ENCODE measurements at regions not wholly inside any gene's neighbourhood (a gene's known extent, or its start where the extent isn't known, plus 50 kb on each side); places are given as distances from the start of the nearest gene placed in this dataset.

DNA sequence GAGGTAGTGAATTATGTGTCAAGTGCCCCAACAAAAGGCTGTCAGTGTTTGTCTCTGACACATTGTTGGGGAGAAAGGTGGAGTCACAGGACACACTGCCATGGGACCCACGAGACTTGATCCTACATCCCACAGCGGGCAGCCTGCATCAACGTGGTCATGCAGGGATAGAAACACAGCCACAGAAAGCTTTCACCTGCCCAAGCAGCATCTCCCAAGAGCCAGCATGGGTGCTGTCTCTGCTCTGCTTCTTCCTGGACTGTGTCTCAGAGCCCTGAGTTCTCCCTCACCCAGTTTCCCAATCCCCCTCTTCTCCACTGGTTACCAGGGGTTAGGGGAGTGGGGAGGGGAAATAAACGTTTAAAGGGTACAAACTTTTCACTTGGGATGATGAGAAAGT is 97.2 kb downstream of the VPREB1 start:
- Histone ChIP-seq H3K9ac (ENCODE audit: insufficient read depth, low read depth, low read length) (no peak overlapping the region), H3K79me2 (ENCODE audit: insufficient read depth, low read length) (no peaks in the 10 kb centered on the region), H3K27me3 (ENCODE audit: control insufficient read depth in 1 of 2, insufficient read depth in 2 of 2, low read length in 2 of 2) (peaks cover 1 to 11% of the 10 kb centered on the region in 2 experiments; a peak in 1 of 5 replicates), H2AFZ (ENCODE audit: low read length) (no peak overlapping the region), H3K36me3 (replicated peaks in 1 of 2; ENCODE audit: control insufficient read depth in 1 of 2, insufficient read depth in 2 of 2, low read length in 2 of 2) (no peaks in the 10 kb centered on the region), H3K4me2 (ENCODE audit: low read depth, low read length) (no peak overlapping the region), H4K20me1 (ENCODE audit: insufficient read depth, low read length) (no peaks in the 10 kb centered on the region; the same call in 1 of the 2 replicates), H3K4me1 (ENCODE audit: insufficient read depth, low read length) (no peaks in the 10 kb centered on the region), H3K9me3 (ENCODE audit: low read length) (no peaks in the 10 kb centered on the region), H3K27ac (ENCODE audit: extremely low read length, insufficient read depth, low read length) (no peak overlapping the region), H3K4me3 (replicated peaks in 1 of 3; ENCODE audit: insufficient read depth in 1 of 3, low read depth in 2 of 3, low read length in 3 of 3) (no peak overlapping the region)
- BruUV-seq (replicated peaks): no TSS peak
- DNase-seq (ENCODE audit: low spot score) (no peak), FAIRE-seq (no peak), ATAC-seq (no peak)
- in situ Hi-C loops (cut with HindIII; ENCODE audit: extremely low pct_ligation_motif_present, low pct_unique_long_range_greater_than_20kb): loop anchor here (25.0 kb wide), 1 partner anchor 129 kb away; no protein-coding TSS in a partner anchor
- ChIA-PET POLR2A (no interaction called here), CTCF (ENCODE audit: low intra/inter-chr PET ratio, low total read pairs) (no interaction called here)
- intact Hi-C loops (cut with micrococcal nuclease; ENCODE audit: unreplicated experiment): no loop called here
- WGBS (ENCODE audit: low lambda C conversion rate): 7% methylated on average over 4 of the region's 4 CpGs
- no peak for TF ChIP-seq ZNF337 (CRISPR knock-in tag; IDR thresholded peaks at IDR 0.05; ENCODE audit: borderline replicate concordance, low read depth)
- TF ChIP-seq BRD4 (CRISPR knock-in tag; IDR thresholded peaks at IDR 0.05): no peak
- no peak for TF ChIP-seq IRF2 (CRISPR knock-in tag; IDR thresholded peaks at IDR 0.05)
- TF ChIP-seq HDAC2 (CRISPR knock-in tag; IDR thresholded peaks at IDR 0.05): no peak
- TF ChIP-seq, protein P1, sequence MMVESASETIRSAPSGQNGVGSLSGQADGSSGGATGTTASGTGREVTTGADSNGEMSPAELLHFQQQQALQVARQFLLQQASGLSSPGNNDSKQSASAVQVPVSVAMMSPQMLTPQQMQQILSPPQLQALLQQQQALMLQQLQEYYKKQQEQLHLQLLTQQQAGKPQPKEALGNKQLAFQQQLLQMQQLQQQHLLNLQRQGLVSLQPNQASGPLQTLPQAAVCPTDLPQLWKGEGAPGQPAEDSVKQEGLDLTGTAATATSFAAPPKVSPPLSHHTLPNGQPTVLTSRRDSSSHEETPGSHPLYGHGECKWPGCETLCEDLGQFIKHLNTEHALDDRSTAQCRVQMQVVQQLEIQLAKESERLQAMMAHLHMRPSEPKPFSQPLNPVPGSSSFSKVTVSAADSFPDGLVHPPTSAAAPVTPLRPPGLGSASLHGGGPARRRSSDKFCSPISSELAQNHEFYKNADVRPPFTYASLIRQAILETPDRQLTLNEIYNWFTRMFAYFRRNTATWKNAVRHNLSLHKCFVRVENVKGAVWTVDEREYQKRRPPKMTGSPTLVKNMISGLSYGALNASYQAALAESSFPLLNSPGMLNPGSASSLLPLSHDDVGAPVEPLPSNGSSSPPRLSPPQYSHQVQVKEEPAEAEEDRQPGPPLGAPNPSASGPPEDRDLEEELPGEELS (CRISPR knock-in tag; IDR thresholded peaks at IDR 0.05): no peak

Measured in HepG2 (cell line).